ENCODE measurements at regions not wholly inside any gene's neighbourhood (a gene's known extent, or its start where the extent isn't known, plus 50 kb on each side); places are given as distances from the start of the nearest gene placed in this dataset.

GRCh38 chr7:19417231-19417630, 272.0 kb upstream of the FERD3L start (continued):
- TF ChIP-seq CHD7 (IDR thresholded peaks at IDR 0.05; ENCODE audit: insufficient replicate concordance, low read length) (no peak), HDAC6 (IDR thresholded peaks at IDR 0.05; ENCODE audit: low read depth, low read length) (no peak), USF2 (IDR thresholded peaks at IDR 0.05; ENCODE audit: low read length) (no peak), RXRA (IDR thresholded peaks at IDR 0.05; ENCODE audit: insufficient read depth, low read depth, low read length) (no peak), CHD1 (IDR thresholded peaks at IDR 0.05; ENCODE audit: low read depth, low read length) (no peak), ASH2L (IDR thresholded peaks at IDR 0.05; ENCODE audit: low read length) (no peak), GTF2F1 (IDR thresholded peaks at IDR 0.05; ENCODE audit: borderline replicate concordance, low read depth, low read length) (no peak), TCF12 (IDR thresholded peaks at IDR 0.05; ENCODE audit: low read depth, low read length) (no peak), NANOG (IDR thresholded peaks at IDR 0.05; ENCODE audit: insufficient read depth, low read depth, low read length, poor library complexity, severe bottlenecking) (no peak), FOSL1 (IDR thresholded peaks at IDR 0.05; ENCODE audit: insufficient read depth, low read depth, low read length) (no peak), PHF8 (conservative IDR thresholded peaks at IDR 0.05; ENCODE audit: low read depth, low read length) (no peak), BACH1 (IDR thresholded peaks at IDR 0.05; ENCODE audit: low read length) (no peak)

Data from H1 (cell line).